AG04449 (cell line): ENCODE measurements at regions not wholly inside any gene's neighbourhood (a gene's known extent, or its start where the extent isn't known, plus 50 kb on each side); places are given as distances from the start of the nearest gene placed in this dataset.

ENCODE experiments used
- CTCF ChIA-PET: fragments of 350-600 bp; formaldehyde crosslinking; extraction: SDS; loops from one replicate; lab custom pipeline; 2021; ENCODE audit warnings: antibody characterized with exemption; lab: Yijun Ruan, JAX
- POLR2A ChIA-PET: fragments of 400-600, 350-600 bp; formaldehyde crosslinking; extraction: SDS; loops from one replicate; lab custom pipeline; 2020; ENCODE audit warnings: antibody characterized with exemption, inconsistent platforms; lab: Yijun Ruan, JAX
- DNase-seq: peaks from one replicate; pipeline ENCODE4 v3.0.0-alpha.2; 2010; ENCODE audit warnings: low read depth, low spot score
- H3K4me3 ChIP-seq: 2 replicates; pipeline ENCODE4 v1.5.1; 2011; ENCODE audit warnings: low read depth, mild to moderate bottlenecking, control low read depth, low read length
- CTCF ChIP-seq: IDR thresholded peaks from one replicate; pipeline ENCODE4 v1.5.1; 2011; ENCODE audit warnings: mild to moderate bottlenecking, moderate library complexity, low read length, control low read depth, inconsistent platforms; ENCODE audit not compliant: insufficient read depth; ENCODE audit errors: missing control alignments

GRCh38 chr5:175279506-175279905 lies 164.5 kb downstream of the DRD1 start:
- ChIA-PET POLR2A (no interaction called here), CTCF (no interaction called here)
- no peak overlapping the region for H3K4me3 ChIP-seq
- TF ChIP-seq CTCF = no peak
- DNase-seq = no peak

- ChIA-PET POLR2A (no interaction called here), CTCF (no interaction called here)
- H3K4me3 ChIP-seq = no peak overlapping the region
- DNase-seq = no peak
- no peak for TF ChIP-seq CTCF
Measured at GRCh38 chr5:175275748-175276147, 168.2 kb downstream of the DRD1 start.

GRCh38 chr5:175275097-175275496 lies 168.9 kb downstream of the DRD1 start:
- ChIA-PET CTCF (no interaction called here), POLR2A (no interaction called here)
- H3K4me3 ChIP-seq = no peak overlapping the region
- DNase-seq = no peak
- no peak for TF ChIP-seq CTCF

- ChIA-PET CTCF (no interaction called here), POLR2A (no interaction called here)
- no peak for DNase-seq
- no peak for TF ChIP-seq CTCF
- H3K4me3 ChIP-seq = no peak overlapping the region
Measured at GRCh38 chr5:175274171-175274570, 169.8 kb downstream of the DRD1 start.

- H3K4me3 ChIP-seq = no peak overlapping the region
- ChIA-PET CTCF (no interaction called here), POLR2A (no interaction called here)
- no peak for DNase-seq
- TF ChIP-seq CTCF = no peak
Measured at GRCh38 chr5:175264406-175264805, 179.6 kb downstream of the DRD1 start.

- no peak for TF ChIP-seq CTCF
- POLR2A ChIA-PET = no interaction called here
- H3K4me3 ChIP-seq = no peak overlapping the region
- DNase-seq = no peak
- CTCF ChIA-PET = no interaction called here
Measured at GRCh38 chr5:175263776-175264175, 180.2 kb downstream of the DRD1 start.
